Upper lobe of left lung (tissue), 6 donors: ENCODE measurements at regions not wholly inside any gene's neighbourhood (a gene's known extent, or its start where the extent isn't known, plus 50 kb on each side); places are given as distances from the start of the nearest gene placed in this dataset.

ENCODE experiments used
- ATAC-seq, 2 donors: fragments of 200-7000 bp; cut with Tn5 transposase; one replicate each; pipeline ENCODE4 v1.9.1; 2022; ENCODE audit warnings: mild to moderate bottlenecking in 2 of 2, moderate library complexity in 2 of 2; ENCODE audit not compliant: low FRiP score in 2 of 2
- DNase-seq, 2 donors: peaks; one replicate each; pipeline ENCODE4 v3.0.0-alpha.2; 2019 to 2020
- H3K27ac ChIP-seq, 4 donors: fragments of 200-600 bp; sonication (generic); one replicate each; pipeline ENCODE4 v1.5.1; 2016 to 2019
- H3K27me3 ChIP-seq, 4 donors: fragments of 200-600 bp; sonication (generic); one replicate each; pipeline ENCODE4 v1.5.1; 2017 to 2019
- H3K36me3 ChIP-seq, 4 donors: fragments of 200-600 bp; sonication (generic); one replicate each; pipeline ENCODE4 v1.5.1; 2016 to 2019
- H3K4me1 ChIP-seq, 4 donors: fragments of 200-600 bp; sonication (generic); one replicate each; pipeline ENCODE4 v1.5.1; 2018 to 2019
- H3K4me3 ChIP-seq, 4 donors: fragments of 200-600 bp; sonication (generic); one replicate each; pipeline ENCODE4 v1.5.1; 2017 to 2019; ENCODE audit warnings: mild to moderate bottlenecking in 2 of 4, moderate library complexity in 1 of 4
- H3K9me3 ChIP-seq, 4 donors: fragments of 200-600 bp; sonication (generic); one replicate each; pipeline ENCODE4 v1.5.1; 2018 to 2019
- CTCF ChIP-seq, 6 experiments: fragments of 450-650 bp in 4 of 6; fragments of 200-600 bp in 2 of 6; sonication (generic) in 2 of 6; IDR thresholded peaks; one replicate each; pipeline ENCODE4 v1.5.1; 2016 to 2019; ENCODE audit warnings: antibody characterized with exemption in 6 of 6
- EP300 ChIP-seq, 4 donors: sonication (generic); formaldehyde crosslinking; IDR thresholded peaks; one replicate each; pipeline ENCODE4 v1.5.1; 2017; ENCODE audit warnings: antibody characterized with exemption in 4 of 4, control low read depth in 2 of 4
- POLR2A ChIP-seq, 4 donors: fragments of 450-650 bp; IDR thresholded peaks; one replicate each; pipeline ENCODE4 v1.5.1; 2016 to 2017; ENCODE audit warnings: antibody characterized with exemption in 4 of 4, mild to moderate bottlenecking in 2 of 4
- POLR2AphosphoS5 ChIP-seq, 2 donors: sonication (generic); formaldehyde crosslinking; IDR thresholded peaks; one replicate each; pipeline ENCODE4 v1.5.1; 2017; ENCODE audit warnings: antibody characterized with exemption in 2 of 2
- WGBS, 2 donors: methylation state at CpG; one replicate each; pipeline ENCODE4 v1.1.5; 2017 to 2018; 5-methylcytosine and 5-hydroxymethylcytosine counted together
- donor health status: DM: no; HTN: no; CAD: no; lungs with moderate emphysema.
- donor health status: DM: no; HTN: yes; CAD: no; lungs with severe emphysema.

DNA sequence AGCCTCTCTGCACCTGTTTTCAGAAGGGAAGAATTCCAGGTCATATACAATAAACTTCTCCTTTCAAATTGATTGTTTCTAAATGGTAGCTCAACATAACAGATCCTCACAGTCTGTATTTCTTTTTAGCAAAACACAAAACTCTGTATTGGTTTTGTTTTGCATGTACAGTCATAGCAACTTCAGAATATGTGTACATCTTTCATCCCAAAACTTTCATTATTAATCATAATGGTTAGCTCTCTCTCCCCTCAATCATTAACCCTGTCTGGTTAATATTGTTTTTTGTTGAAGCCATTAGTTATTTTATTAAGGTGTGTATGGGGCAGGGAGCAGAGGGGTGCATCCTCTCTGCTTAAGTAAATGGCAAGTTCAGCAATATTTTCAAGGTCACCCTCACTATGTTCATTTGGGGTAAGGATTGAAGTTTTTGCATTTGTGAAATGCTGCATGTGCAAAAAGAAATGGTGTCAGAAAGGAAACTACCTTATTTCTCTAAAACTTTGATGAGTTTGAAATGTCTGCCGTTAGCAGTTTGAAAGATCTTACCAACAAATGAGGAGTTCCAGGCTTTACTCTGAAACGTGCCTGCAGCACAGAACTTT is 136.8 kb upstream of the BTBD3 start:
- Histone ChIP-seq H3K27me3 (no peaks in the 10 kb centered on the region), H3K4me1 (peaks cover 0 to 5% (median 4%) of the 10 kb centered on the region in 4 donors), H3K27ac (no peak overlapping the region), H3K4me3 (no peak overlapping the region), H3K36me3 (no peaks in the 10 kb centered on the region), H3K9me3 (no peaks in the 10 kb centered on the region)
- ATAC-seq (no peak), DNase-seq (no peak)
- 70 to 82% methylated on average over 2 of the region's 2 CpGs for WGBS, 2 donors
- no peak for TF ChIP-seq CTCF (IDR thresholded peaks at IDR 0.05)
- no peak for TF ChIP-seq EP300 (IDR thresholded peaks at IDR 0.05)
- TF ChIP-seq POLR2A (IDR thresholded peaks at IDR 0.05), result no peak
- no peak for TF ChIP-seq POLR2AphosphoS5 (IDR thresholded peaks at IDR 0.05)

- ATAC-seq (no peak), DNase-seq (no peak)
- H3K36me3 ChIP-seq, result no peaks in the 10 kb centered on the region
- no peak overlapping the region for H3K4me3 ChIP-seq
- no peaks in the 10 kb centered on the region for H3K9me3 ChIP-seq
- no peak overlapping the region for H3K27ac ChIP-seq
- TF ChIP-seq POLR2AphosphoS5 (IDR thresholded peaks at IDR 0.05), result no peak
- TF ChIP-seq EP300 (IDR thresholded peaks at IDR 0.05), result no peak
- no peak for TF ChIP-seq POLR2A (IDR thresholded peaks at IDR 0.05)
- no peak for TF ChIP-seq CTCF (IDR thresholded peaks at IDR 0.05)
- 86 to 89% methylated on average over 6 of the region's 6 CpGs for WGBS, 2 donors
- H3K27me3 ChIP-seq, result no peaks in the 10 kb centered on the region
- H3K4me1 ChIP-seq, result peaks cover 0 to 4% (median 0%) of the 10 kb centered on the region in 4 donors
These were observed 134.4 kb upstream of the BTBD3 start for GRCh38 chr20:11783102-11783850.

- Histone ChIP-seq H3K4me1 (no peaks in the 10 kb centered on the region), H3K27me3 (no peaks in the 10 kb centered on the region), H3K4me3 (no peak overlapping the region), H3K27ac (no peak overlapping the region), H3K36me3 (no peaks in the 10 kb centered on the region), H3K9me3 (no peaks in the 10 kb centered on the region)
- no peak for ATAC-seq
- WGBS, 2 donors, result 86% methylated on average over 4 of the region's 4 CpGs
- no peak for TF ChIP-seq POLR2A (IDR thresholded peaks at IDR 0.05)
- TF ChIP-seq CTCF (IDR thresholded peaks at IDR 0.05), result no peak
- no peak for TF ChIP-seq EP300 (IDR thresholded peaks at IDR 0.05)
- no peak for TF ChIP-seq POLR2AphosphoS5 (IDR thresholded peaks at IDR 0.05)
- DNase-seq, result no peak
These were observed 131.7 kb upstream of the BTBD3 start for GRCh38 chr20:11785885-11786507.

DNA sequence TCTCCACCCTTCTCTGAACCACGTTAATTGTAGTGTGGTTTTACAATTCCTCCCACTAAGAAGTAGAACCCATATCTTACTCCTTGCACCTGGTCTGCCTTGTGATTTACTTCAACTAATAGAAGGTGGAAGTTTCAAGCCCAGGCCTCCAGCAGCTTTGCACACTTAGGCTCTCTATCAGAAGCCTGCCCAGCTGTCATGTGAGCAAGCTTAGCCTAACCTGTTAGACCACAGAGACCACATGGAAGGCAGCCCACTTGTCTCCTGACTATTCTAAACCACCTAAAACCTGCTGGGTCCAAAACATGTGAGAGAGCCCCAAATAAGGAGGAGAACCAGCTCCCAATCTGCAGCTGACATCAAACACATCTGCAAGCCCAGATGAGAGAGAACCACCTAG is 127.6 kb upstream of the BTBD3 start:
- Histone ChIP-seq H3K36me3 (no peaks in the 10 kb centered on the region), H3K9me3 (no peaks in the 10 kb centered on the region), H3K27me3 (no peaks in the 10 kb centered on the region), H3K4me3 (no peak overlapping the region), H3K27ac (no peak overlapping the region), H3K4me1 (no peaks in the 10 kb centered on the region)
- DNase-seq, result no peak
- 48 to 50% methylated on average over 1 of the region's 1 CpG for WGBS, 2 donors
- ATAC-seq, result no peak
- no peak for TF ChIP-seq EP300 (IDR thresholded peaks at IDR 0.05)
- no peak for TF ChIP-seq POLR2A (IDR thresholded peaks at IDR 0.05)
- TF ChIP-seq CTCF (IDR thresholded peaks at IDR 0.05), result no peak
- no peak for TF ChIP-seq POLR2AphosphoS5 (IDR thresholded peaks at IDR 0.05)
